ENCODE measurements at regions not wholly inside any gene's neighbourhood (a gene's known extent, or its start where the extent isn't known, plus 50 kb on each side); places are given as distances from the start of the nearest gene placed in this dataset.

- H3K27ac Mint-ChIP-seq: no peak overlapping the region
- TF ChIP-seq CTCF (IDR thresholded peaks at IDR 0.05): no peak
- peaks cover 28% of the 10 kb centered on the region for H3K9me3 Mint-ChIP-seq
- no peaks in the 10 kb centered on the region; the same call in 1 of the 2 replicates for H3K36me3 Mint-ChIP-seq (ENCODE audit: low read depth)
- DNase-seq: no peak
- H3K4me3 Mint-ChIP-seq: no peak overlapping the region
- H3K27me3 Mint-ChIP-seq (ENCODE audit: insufficient read depth): peaks cover 1% of the 10 kb centered on the region; the same call in 1 of the 2 replicates
- H3K4me1 Mint-ChIP-seq (ENCODE audit: low read depth): no peaks in the 10 kb centered on the region
Observed at GRCh38 chr18:71249791-71250190, 960.9 kb downstream of the SOCS6 start.

GRCh38 chr18:71242981-71243380 lies 954.1 kb downstream of the SOCS6 start:
- no peaks in the 10 kb centered on the region for H3K4me1 Mint-ChIP-seq (ENCODE audit: low read depth)
- TF ChIP-seq CTCF (IDR thresholded peaks at IDR 0.05): no peak
- H3K4me3 Mint-ChIP-seq: no peak overlapping the region
- no peak for DNase-seq
- H3K9me3 Mint-ChIP-seq: peaks cover 29% of the 10 kb centered on the region
- H3K27me3 Mint-ChIP-seq (ENCODE audit: insufficient read depth): no peaks in the 10 kb centered on the region; the same call in 1 of the 2 replicates
- H3K36me3 Mint-ChIP-seq (ENCODE audit: low read depth): no peaks in the 10 kb centered on the region
- H3K27ac Mint-ChIP-seq: no peak overlapping the region

- Mint-ChIP-seq H3K4me1 (ENCODE audit: low read depth) (no peaks in the 10 kb centered on the region), H3K4me3 (no peak overlapping the region), H3K27ac (no peak overlapping the region), H3K36me3 (ENCODE audit: low read depth) (no peaks in the 10 kb centered on the region), H3K27me3 (ENCODE audit: insufficient read depth) (no peaks in the 10 kb centered on the region; the same call in 1 of the 2 replicates), H3K9me3 (peaks cover 39% of the 10 kb centered on the region)
- TF ChIP-seq CTCF (IDR thresholded peaks at IDR 0.05): no peak
- DNase-seq: no peak
Observed at GRCh38 chr18:71238974-71239624, 950.3 kb downstream of the SOCS6 start.

GRCh38 chr18:71237641-71238040 lies 948.8 kb downstream of the SOCS6 start:
- Mint-ChIP-seq H3K4me3 (no peak overlapping the region), H3K9me3 (peaks cover 33% of the 10 kb centered on the region), H3K36me3 (ENCODE audit: low read depth) (no peaks in the 10 kb centered on the region), H3K27ac (no peak overlapping the region), H3K4me1 (ENCODE audit: low read depth) (no peaks in the 10 kb centered on the region), H3K27me3 (ENCODE audit: insufficient read depth) (no peaks in the 10 kb centered on the region; the same call in 1 of the 2 replicates)
- DNase-seq: no peak
- no peak for TF ChIP-seq CTCF (IDR thresholded peaks at IDR 0.05)

GRCh38 chr18:71233177-71233576 lies 944.3 kb downstream of the SOCS6 start:
- no peaks in the 10 kb centered on the region for H3K36me3 Mint-ChIP-seq (ENCODE audit: low read depth)
- no peaks in the 10 kb centered on the region for H3K4me1 Mint-ChIP-seq (ENCODE audit: low read depth)
- no peaks in the 10 kb centered on the region for H3K27me3 Mint-ChIP-seq (ENCODE audit: insufficient read depth)
- H3K4me3 Mint-ChIP-seq: no peak overlapping the region
- peaks cover 18% of the 10 kb centered on the region for H3K9me3 Mint-ChIP-seq
- DNase-seq: no peak
- TF ChIP-seq CTCF (IDR thresholded peaks at IDR 0.05): no peak
- no peak overlapping the region for H3K27ac Mint-ChIP-seq
